ENCODE measurements at regions not wholly inside any gene's neighbourhood (a gene's known extent, or its start where the extent isn't known, plus 50 kb on each side); places are given as distances from the start of the nearest gene placed in this dataset.

DNA sequence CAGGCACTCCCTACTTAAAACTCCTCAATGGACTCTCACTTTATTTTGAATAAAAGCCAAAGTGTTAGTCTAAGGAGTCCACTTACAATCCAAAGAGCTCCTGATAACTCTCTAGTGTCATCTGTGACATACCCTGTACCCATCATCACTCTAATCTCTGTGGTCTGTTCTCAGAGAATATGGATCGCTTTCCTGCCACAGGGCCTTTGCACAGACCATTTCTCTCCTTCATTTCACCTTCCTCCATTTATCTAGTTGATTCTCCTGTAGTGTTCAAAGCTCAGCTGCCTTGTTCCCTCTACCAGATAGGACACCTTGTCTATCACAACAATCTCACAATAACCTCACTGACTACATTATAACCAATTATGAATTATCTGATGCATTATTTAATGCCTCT is 185.4 kb upstream of the KBTBD8 start:
- Histone ChIP-seq H3K27ac (ENCODE audit: low read depth in 2 of 2, low read length in 2 of 2) (no peak overlapping the region), H3K4me1 (ENCODE audit: control insufficient read depth in 2 of 2, insufficient read depth in 2 of 2, low read length in 2 of 2) (peaks cover 0 to 8% of the 10 kb centered on the region in 2 donors), H3K9ac (ENCODE audit: low read depth in 1 of 2, low read length in 2 of 2) (no peak overlapping the region), H3K9me3 (ENCODE audit: control insufficient read depth in 2 of 2, low read length in 2 of 2) (no peaks in the 10 kb centered on the region), H3K27me3 (ENCODE audit: control insufficient read depth in 2 of 2, insufficient read depth in 2 of 2, low read length in 2 of 2) (no peaks in the 10 kb centered on the region), H3K36me3 (ENCODE audit: control insufficient read depth in 2 of 2, insufficient read depth in 2 of 2, low read length in 2 of 2) (no peaks in the 10 kb centered on the region), H3K4me3 (ENCODE audit: low read length in 2 of 2) (no peak overlapping the region)

DNA sequence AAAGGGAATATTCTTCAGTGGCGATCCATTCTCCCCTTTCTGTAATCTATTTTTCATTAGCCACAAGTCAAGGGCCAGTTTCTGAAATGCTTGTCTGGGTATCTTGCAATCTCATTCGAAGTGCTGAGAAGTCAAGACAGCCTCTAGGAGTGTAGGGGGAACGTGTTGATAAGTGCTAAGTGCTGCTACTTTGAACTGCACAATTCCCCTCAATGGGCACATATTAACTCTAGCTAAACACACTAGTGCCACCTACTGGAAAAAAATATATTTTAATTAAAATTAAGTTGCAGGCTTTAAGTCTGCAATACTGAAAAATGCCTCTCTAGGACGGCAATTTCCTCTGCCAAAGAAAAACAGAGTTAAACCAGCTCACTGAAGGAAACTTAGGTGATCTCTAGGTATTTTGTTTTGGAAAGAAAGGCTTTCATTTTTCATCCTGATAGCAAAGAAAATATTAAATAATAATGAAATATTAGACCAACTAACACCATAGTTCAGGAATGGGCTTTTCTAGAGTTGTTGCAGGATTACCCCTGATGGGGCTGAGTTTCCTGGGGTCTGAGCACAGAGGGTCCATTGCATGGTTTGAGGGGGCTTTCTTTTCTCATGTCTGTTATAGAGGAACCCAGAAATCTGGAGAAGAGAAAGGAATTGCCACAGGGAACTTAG is 181.9 kb upstream of the KBTBD8 start:
- no peaks in the 10 kb centered on the region for H3K36me3 ChIP-seq (ENCODE audit: control insufficient read depth in 2 of 2, insufficient read depth in 2 of 2, low read length in 2 of 2)
- no peak overlapping the region for H3K27ac ChIP-seq (ENCODE audit: low read depth in 2 of 2, low read length in 2 of 2)
- H3K4me3 ChIP-seq (ENCODE audit: low read length in 2 of 2), result no peak overlapping the region
- no peaks in the 10 kb centered on the region for H3K27me3 ChIP-seq (ENCODE audit: control insufficient read depth in 2 of 2, insufficient read depth in 2 of 2, low read length in 2 of 2)
- H3K9me3 ChIP-seq (ENCODE audit: control insufficient read depth in 2 of 2, low read length in 2 of 2), result no peaks in the 10 kb centered on the region
- H3K4me1 ChIP-seq (ENCODE audit: control insufficient read depth in 2 of 2, insufficient read depth in 2 of 2, low read length in 2 of 2), result peaks cover 0 to 4% of the 10 kb centered on the region in 2 donors
- no peak overlapping the region for H3K9ac ChIP-seq (ENCODE audit: low read depth in 1 of 2, low read length in 2 of 2)

DNA sequence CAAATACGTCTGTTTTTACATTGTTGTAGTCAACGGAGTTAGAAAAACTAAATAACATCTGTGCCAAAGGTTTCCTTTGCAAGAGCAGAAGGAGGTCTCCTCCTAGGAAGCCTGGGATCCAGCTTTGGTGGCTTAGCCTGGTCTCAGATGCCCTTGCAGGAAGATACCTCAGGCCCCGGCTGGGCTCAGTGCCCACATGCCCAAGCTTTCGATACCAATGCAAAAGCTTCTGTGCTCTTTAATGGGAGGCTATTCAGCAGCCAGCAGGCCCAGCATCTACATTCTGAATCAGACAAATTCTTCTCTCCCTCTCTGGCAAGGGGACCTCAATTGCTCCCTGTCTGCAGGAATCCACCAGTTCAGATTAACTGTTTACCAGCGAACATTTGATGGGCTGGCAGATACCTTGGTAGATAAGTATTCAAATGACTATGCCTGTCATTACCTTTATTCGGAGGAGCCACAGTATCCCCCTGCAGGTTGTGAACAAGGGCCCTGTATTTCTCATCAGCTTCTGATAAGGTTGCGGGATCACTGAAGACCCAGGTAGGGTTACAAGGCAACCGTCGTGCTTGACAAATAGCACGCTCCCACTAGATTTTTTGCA is 180.1 kb upstream of the KBTBD8 start:
- no peak overlapping the region for H3K4me3 ChIP-seq (ENCODE audit: low read length in 2 of 2)

DNA sequence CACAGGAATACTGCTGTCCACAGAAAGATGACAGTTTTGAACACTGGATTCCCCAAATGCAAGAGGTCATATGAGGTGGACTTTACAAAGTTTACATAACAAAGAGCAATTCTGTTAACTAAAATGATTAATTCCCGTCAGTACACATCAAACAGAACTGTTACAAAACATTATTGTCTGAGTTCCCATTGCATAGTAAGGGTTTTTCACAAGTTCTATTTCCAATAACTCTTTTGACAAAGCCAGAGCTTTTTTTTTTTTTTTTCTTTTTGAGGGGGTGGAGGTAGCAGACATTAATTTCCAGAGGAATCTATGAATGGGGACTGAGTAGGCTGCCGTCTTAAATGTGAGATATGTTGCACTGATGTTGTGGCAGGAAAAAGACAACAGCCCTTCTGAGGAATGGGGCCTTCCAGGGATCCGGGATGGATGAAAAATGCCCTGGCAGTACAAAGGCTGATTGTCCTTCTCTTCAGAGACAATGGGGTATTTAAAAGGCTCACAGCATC is 178.1 kb upstream of the KBTBD8 start:
- no peak overlapping the region for H3K4me3 ChIP-seq (ENCODE audit: low read length in 2 of 2)
- no peaks in the 10 kb centered on the region for H3K27me3 ChIP-seq (ENCODE audit: control insufficient read depth in 2 of 2, insufficient read depth in 2 of 2, low read length in 2 of 2)
- no peaks in the 10 kb centered on the region for H3K9me3 ChIP-seq (ENCODE audit: control insufficient read depth in 2 of 2, low read length in 2 of 2)
- H3K27ac ChIP-seq (ENCODE audit: low read depth in 2 of 2, low read length in 2 of 2), result no peak overlapping the region
- H3K9ac ChIP-seq (ENCODE audit: low read depth in 1 of 2, low read length in 2 of 2), result no peak overlapping the region
- no peaks in the 10 kb centered on the region for H3K36me3 ChIP-seq (ENCODE audit: control insufficient read depth in 2 of 2, insufficient read depth in 2 of 2, low read length in 2 of 2)
- no peaks in the 10 kb centered on the region for H3K4me1 ChIP-seq (ENCODE audit: control insufficient read depth in 2 of 2, insufficient read depth in 2 of 2, low read length in 2 of 2)

More for the DNA sequence above, 180.1 kb upstream of the KBTBD8 start:
- Histone ChIP-seq H3K9ac (ENCODE audit: low read depth in 1 of 2, low read length in 2 of 2) (no peak overlapping the region), H3K27me3 (ENCODE audit: control insufficient read depth in 2 of 2, insufficient read depth in 2 of 2, low read length in 2 of 2) (no peaks in the 10 kb centered on the region), H3K36me3 (ENCODE audit: control insufficient read depth in 2 of 2, insufficient read depth in 2 of 2, low read length in 2 of 2) (no peaks in the 10 kb centered on the region), H3K4me1 (ENCODE audit: control insufficient read depth in 2 of 2, insufficient read depth in 2 of 2, low read length in 2 of 2) (no peaks in the 10 kb centered on the region), H3K27ac (ENCODE audit: low read depth in 2 of 2, low read length in 2 of 2) (no peak overlapping the region), H3K9me3 (ENCODE audit: control insufficient read depth in 2 of 2, low read length in 2 of 2) (no peaks in the 10 kb centered on the region)

DNA sequence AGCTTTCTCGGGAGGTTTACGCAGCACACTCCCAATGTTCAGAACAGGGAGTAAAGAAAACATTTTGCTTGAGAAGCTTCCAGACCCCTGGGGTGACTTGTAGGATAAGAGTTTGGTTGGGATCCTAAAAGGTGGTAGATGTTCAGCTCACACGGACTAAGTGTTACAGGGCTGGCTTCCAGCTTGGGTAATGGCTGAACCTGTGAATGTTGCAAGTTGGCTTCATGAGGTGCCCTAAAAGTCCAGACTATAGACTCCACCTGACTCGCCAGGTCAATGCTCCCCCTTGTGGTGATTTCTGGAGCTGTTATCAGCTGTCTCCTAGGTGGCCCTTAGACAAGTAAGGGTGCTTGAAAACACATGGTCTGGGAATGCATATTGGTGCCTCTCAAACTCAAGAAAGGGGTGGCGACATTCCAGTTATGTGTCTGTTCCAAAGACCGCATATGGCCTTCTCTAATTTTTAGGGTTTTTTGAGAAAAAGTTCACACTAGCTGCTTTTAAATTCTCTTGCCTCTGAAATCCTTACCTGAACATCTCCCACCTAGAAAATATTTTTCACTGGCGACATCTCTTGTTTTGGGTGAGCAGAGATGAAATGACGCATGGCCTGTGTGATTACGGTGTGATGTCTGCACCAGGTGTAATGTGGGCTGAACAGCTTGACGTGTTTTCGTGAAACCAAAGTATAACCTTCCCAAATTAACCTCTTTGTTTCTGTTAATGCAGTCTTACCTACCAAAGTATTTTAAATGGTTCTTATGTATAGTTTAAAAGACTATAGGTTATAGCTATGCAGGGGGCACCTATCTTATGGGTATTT is 175.7 kb upstream of the KBTBD8 start:
- H3K9me3 ChIP-seq (ENCODE audit: control insufficient read depth in 2 of 2, low read length in 2 of 2), result no peaks in the 10 kb centered on the region
- no peak overlapping the region for H3K4me3 ChIP-seq (ENCODE audit: low read length in 2 of 2)
- H3K9ac ChIP-seq (ENCODE audit: low read depth in 1 of 2, low read length in 2 of 2), result no peak overlapping the region
- H3K27ac ChIP-seq (ENCODE audit: low read depth in 2 of 2, low read length in 2 of 2), result no peak overlapping the region
- no peaks in the 10 kb centered on the region for H3K4me1 ChIP-seq (ENCODE audit: control insufficient read depth in 2 of 2, insufficient read depth in 2 of 2, low read length in 2 of 2)
- H3K27me3 ChIP-seq (ENCODE audit: control insufficient read depth in 2 of 2, insufficient read depth in 2 of 2, low read length in 2 of 2), result no peaks in the 10 kb centered on the region
- H3K36me3 ChIP-seq (ENCODE audit: control insufficient read depth in 2 of 2, insufficient read depth in 2 of 2, low read length in 2 of 2), result no peaks in the 10 kb centered on the region

DNA sequence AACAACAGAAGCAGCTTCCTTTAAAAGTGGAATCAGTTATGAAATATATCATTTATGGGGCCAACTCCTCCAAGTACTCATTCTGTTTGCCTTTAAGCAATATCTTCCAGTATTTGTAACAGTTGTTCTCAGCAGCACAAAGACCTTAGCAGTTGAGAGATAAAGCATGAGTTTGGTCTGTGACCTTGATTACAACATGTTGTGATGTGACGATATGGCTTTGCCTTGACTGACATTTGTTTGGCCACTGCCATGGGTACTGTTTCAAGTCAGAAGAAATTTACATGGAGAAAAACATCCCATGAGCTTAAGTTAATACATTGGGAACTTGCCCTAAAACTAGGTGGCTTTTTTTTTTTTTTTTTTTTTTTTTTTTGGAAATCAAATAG is 175.1 kb upstream of the KBTBD8 start:
- no peak overlapping the region for H3K4me3 ChIP-seq (ENCODE audit: low read length in 2 of 2)
- H3K9ac ChIP-seq (ENCODE audit: low read depth in 1 of 2, low read length in 2 of 2), result no peak overlapping the region
- no peaks in the 10 kb centered on the region for H3K27me3 ChIP-seq (ENCODE audit: control insufficient read depth in 2 of 2, insufficient read depth in 2 of 2, low read length in 2 of 2)
- no peak overlapping the region for H3K27ac ChIP-seq (ENCODE audit: low read depth in 2 of 2, low read length in 2 of 2)
- no peaks in the 10 kb centered on the region for H3K36me3 ChIP-seq (ENCODE audit: control insufficient read depth in 2 of 2, insufficient read depth in 2 of 2, low read length in 2 of 2)
- H3K9me3 ChIP-seq (ENCODE audit: control insufficient read depth in 2 of 2, low read length in 2 of 2), result no peaks in the 10 kb centered on the region
- no peaks in the 10 kb centered on the region for H3K4me1 ChIP-seq (ENCODE audit: control insufficient read depth in 2 of 2, insufficient read depth in 2 of 2, low read length in 2 of 2)

DNA sequence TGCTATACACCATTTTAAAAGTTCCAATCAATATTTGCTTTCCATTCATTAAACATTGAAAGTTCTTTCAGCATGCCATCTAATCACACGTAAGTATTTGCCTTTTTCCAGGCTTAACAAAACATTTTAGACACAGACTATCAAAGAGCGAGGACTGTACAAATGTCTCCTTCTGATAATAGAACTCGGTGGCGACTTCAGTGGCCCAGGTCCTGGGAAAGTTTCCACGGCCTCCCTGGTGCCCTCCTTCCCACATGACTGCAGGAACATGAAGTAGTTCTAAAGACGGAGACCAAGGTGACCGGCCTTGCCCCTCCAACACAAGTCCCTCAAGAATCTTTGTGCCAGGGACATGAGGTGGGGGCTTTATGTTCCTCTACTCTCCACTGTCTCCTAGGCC is 174.6 kb upstream of the KBTBD8 start:
- Histone ChIP-seq H3K4me3 (ENCODE audit: low read length in 2 of 2) (no peak overlapping the region), H3K27me3 (ENCODE audit: control insufficient read depth in 2 of 2, insufficient read depth in 2 of 2, low read length in 2 of 2) (peaks cover 0 to under 1% of the 10 kb centered on the region in 2 donors), H3K9me3 (ENCODE audit: control insufficient read depth in 2 of 2, low read length in 2 of 2) (no peaks in the 10 kb centered on the region), H3K27ac (ENCODE audit: low read depth in 2 of 2, low read length in 2 of 2) (no peak overlapping the region), H3K36me3 (ENCODE audit: control insufficient read depth in 2 of 2, insufficient read depth in 2 of 2, low read length in 2 of 2) (no peaks in the 10 kb centered on the region), H3K4me1 (ENCODE audit: control insufficient read depth in 2 of 2, insufficient read depth in 2 of 2, low read length in 2 of 2) (peaks cover 0 to 3% of the 10 kb centered on the region in 2 donors), H3K9ac (ENCODE audit: low read depth in 1 of 2, low read length in 2 of 2) (no peak overlapping the region)

DNA sequence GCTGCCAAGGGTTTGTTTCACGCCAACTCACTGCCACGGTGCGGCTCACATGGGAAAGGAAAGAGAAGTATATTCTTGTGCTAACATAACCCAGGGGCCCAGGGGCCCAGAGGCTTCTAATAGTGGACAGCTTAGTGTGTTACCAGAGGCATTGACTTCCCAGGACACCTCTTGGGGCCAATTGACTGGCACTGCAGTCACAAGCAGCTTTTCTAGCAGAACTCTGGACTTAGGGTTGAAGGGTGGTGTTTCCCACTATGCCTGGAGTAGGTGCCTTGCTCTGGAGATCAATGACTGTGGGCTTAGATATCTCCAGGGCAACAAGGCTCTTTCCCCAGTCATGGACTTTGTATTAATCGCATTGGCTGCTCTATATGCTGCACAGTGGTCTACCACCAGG is 172.7 kb upstream of the KBTBD8 start:
- H3K36me3 ChIP-seq (ENCODE audit: control insufficient read depth in 2 of 2, insufficient read depth in 2 of 2, low read length in 2 of 2), result no peaks in the 10 kb centered on the region
- H3K27ac ChIP-seq (ENCODE audit: low read depth in 2 of 2, low read length in 2 of 2), result no peak overlapping the region
- no peak overlapping the region for H3K4me3 ChIP-seq (ENCODE audit: low read length in 2 of 2)
- H3K9ac ChIP-seq (ENCODE audit: low read depth in 1 of 2, low read length in 2 of 2), result no peak overlapping the region
- peaks cover 0 to 4% of the 10 kb centered on the region in 2 donors for H3K27me3 ChIP-seq (ENCODE audit: control insufficient read depth in 2 of 2, insufficient read depth in 2 of 2, low read length in 2 of 2)
- peaks cover 0 to 7% of the 10 kb centered on the region in 2 donors for H3K4me1 ChIP-seq (ENCODE audit: control insufficient read depth in 2 of 2, insufficient read depth in 2 of 2, low read length in 2 of 2)
- no peaks in the 10 kb centered on the region for H3K9me3 ChIP-seq (ENCODE audit: control insufficient read depth in 2 of 2, low read length in 2 of 2)

DNA sequence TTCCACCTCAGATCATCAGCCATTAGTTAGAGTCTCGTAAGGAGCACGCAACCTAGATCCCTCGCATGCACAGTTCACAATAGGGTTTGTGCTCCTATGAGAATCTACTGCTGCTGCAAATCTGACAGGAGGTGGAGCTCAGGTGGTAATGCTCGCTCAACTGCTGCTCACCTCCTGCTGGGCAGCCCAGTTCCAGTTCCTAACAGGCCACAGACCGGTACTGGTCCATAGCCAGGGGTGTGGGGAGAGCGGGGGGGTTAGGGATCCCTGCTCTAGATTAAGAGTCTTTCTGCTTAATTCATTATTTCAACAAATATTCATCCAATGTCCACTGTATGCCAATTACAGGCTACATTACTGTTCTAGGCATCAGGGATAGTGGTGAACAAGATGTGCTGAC is 170.4 kb upstream of the KBTBD8 start:
- Histone ChIP-seq H3K27ac (ENCODE audit: low read depth in 2 of 2, low read length in 2 of 2) (no peak overlapping the region), H3K36me3 (ENCODE audit: control insufficient read depth in 2 of 2, insufficient read depth in 2 of 2, low read length in 2 of 2) (no peaks in the 10 kb centered on the region), H3K4me3 (ENCODE audit: low read length in 2 of 2) (no peak overlapping the region), H3K4me1 (ENCODE audit: control insufficient read depth in 2 of 2, insufficient read depth in 2 of 2, low read length in 2 of 2) (peaks cover 5 to 17% of the 10 kb centered on the region in 2 donors), H3K27me3 (ENCODE audit: control insufficient read depth in 2 of 2, insufficient read depth in 2 of 2, low read length in 2 of 2) (peaks cover 0 to 4% of the 10 kb centered on the region in 2 donors), H3K9me3 (ENCODE audit: control insufficient read depth in 2 of 2, low read length in 2 of 2) (no peaks in the 10 kb centered on the region), H3K9ac (ENCODE audit: low read depth in 1 of 2, low read length in 2 of 2) (no peak overlapping the region)

DNA sequence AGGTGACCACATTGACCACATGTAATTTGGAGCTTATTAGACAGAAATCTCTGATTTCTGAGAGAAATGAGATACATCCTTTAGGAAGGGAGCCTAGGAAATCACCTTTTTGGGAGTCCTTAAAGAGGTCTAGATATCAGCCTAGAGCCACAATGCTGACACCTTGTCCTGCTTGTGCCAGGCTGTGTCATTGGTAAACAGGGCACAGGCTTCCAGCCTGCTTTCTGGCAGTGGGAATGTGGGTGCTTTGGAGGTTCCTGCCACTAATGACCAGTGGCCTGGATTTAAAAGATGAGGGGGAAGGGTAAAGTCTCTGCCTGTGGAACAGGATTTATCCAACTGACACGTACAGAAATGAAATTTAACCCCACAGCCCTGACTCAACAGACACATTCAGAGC is 169.8 kb upstream of the KBTBD8 start:
- Histone ChIP-seq H3K4me3 (ENCODE audit: low read length in 2 of 2) (no peak overlapping the region), H3K27ac (ENCODE audit: low read depth in 2 of 2, low read length in 2 of 2) (no peak overlapping the region), H3K4me1 (ENCODE audit: control insufficient read depth in 2 of 2, insufficient read depth in 2 of 2, low read length in 2 of 2) (peaks cover 5 to 17% of the 10 kb centered on the region in 2 donors), H3K9me3 (ENCODE audit: control insufficient read depth in 2 of 2, low read length in 2 of 2) (no peaks in the 10 kb centered on the region), H3K27me3 (ENCODE audit: control insufficient read depth in 2 of 2, insufficient read depth in 2 of 2, low read length in 2 of 2) (peaks cover 0 to 4% of the 10 kb centered on the region in 2 donors), H3K9ac (ENCODE audit: low read depth in 1 of 2, low read length in 2 of 2) (no peak overlapping the region), H3K36me3 (ENCODE audit: control insufficient read depth in 2 of 2, insufficient read depth in 2 of 2, low read length in 2 of 2) (no peaks in the 10 kb centered on the region)
